ENCODE measurements at regions not wholly inside any gene's neighbourhood (a gene's known extent, or its start where the extent isn't known, plus 50 kb on each side); places are given as distances from the start of the nearest gene placed in this dataset.

DNA sequence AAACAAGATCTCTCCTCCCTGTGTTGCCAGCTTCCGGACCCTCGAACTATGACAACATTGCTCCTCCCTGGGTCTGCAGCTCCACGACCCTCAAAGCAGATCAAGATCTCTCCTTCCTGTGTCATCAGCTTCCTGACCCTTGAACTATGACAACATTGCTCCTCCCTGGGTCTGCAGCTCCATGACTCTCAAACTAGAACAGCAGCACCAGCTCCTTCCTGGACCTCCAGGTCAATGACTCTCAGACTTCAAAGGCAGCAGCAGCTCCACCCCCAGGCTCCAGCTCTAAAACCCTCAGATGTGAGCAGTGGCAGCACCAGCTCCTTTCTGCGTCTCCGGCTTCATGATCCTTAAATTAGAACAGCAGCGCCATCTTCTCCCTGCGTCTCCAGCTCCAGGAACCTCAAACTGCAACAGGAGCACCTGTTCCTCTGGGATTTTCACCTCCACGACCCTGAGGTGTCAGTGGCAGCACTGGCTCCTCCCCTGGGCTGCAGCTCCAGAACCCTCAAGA is 341.0 kb upstream of the SULF2 start:
- Histone ChIP-seq H3K27ac (ENCODE audit: low read depth, low read length, poor library complexity, severe bottlenecking) (no peak overlapping the region), H3K4me3 (ENCODE audit: low read depth, low read length, poor library complexity, severe bottlenecking) (no peak overlapping the region), H3K27me3 (replicated peaks; ENCODE audit: insufficient read depth, low read depth, low read length, poor library complexity) (peaks cover 33% of the 10 kb centered on the region), H3K9me3 (ENCODE audit: low read depth, low read length, poor library complexity, severe bottlenecking) (no peaks in the 10 kb centered on the region), H3K4me1 (ENCODE audit: insufficient read depth, low read length, poor library complexity, severe bottlenecking) (no peaks in the 10 kb centered on the region), H3K36me3 (ENCODE audit: insufficient read depth, low read length, poor library complexity, severe bottlenecking) (no peaks in the 10 kb centered on the region)
- no peak for DNase-seq (ENCODE audit: low spot score)
- ChIA-PET POLR2A (ENCODE audit: low non-redundant PET) (no interaction called here), CTCF (no interaction called here)
- intact Hi-C loops (cut with micrococcal nuclease; ENCODE audit: unreplicated experiment): no loop called here
- BruUV-seq (replicated peaks): no TSS peak
- no peak for TF ChIP-seq EZH2 (IDR thresholded peaks at IDR 0.05; ENCODE audit: borderline replicate concordance, low read depth, low read length, poor library complexity, severe bottlenecking)
- TF ChIP-seq, protein P1, sequence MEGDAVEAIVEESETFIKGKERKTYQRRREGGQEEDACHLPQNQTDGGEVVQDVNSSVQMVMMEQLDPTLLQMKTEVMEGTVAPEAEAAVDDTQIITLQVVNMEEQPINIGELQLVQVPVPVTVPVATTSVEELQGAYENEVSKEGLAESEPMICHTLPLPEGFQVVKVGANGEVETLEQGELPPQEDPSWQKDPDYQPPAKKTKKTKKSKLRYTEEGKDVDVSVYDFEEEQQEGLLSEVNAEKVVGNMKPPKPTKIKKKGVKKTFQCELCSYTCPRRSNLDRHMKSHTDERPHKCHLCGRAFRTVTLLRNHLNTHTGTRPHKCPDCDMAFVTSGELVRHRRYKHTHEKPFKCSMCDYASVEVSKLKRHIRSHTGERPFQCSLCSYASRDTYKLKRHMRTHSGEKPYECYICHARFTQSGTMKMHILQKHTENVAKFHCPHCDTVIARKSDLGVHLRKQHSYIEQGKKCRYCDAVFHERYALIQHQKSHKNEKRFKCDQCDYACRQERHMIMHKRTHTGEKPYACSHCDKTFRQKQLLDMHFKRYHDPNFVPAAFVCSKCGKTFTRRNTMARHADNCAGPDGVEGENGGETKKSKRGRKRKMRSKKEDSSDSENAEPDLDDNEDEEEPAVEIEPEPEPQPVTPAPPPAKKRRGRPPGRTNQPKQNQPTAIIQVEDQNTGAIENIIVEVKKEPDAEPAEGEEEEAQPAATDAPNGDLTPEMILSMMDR (conservative IDR thresholded peaks at IDR 0.05; ENCODE audit: low read depth, low read length): no peak

DNA sequence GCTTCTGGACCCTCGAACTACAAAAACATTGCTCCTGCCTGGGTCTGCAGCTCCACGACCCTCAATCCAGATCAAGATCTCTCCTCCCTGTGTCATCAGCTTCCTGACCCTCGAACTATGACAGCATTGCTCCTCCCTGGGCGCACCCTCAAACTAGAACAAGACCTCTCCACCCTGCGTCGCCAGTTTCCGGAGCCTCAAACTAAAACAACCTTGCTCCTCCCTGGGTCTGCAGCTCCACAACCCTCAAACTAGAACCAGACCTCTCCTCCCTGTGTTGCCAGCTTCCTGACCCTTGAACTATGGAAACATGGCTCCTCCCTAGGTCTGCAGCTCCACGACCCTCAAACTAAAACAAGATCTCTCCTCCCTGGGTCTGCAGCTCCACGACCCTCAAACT is 339.7 kb upstream of the SULF2 start:
- no peaks in the 10 kb centered on the region for H3K36me3 ChIP-seq (ENCODE audit: insufficient read depth, low read length, poor library complexity, severe bottlenecking)
- no peak for DNase-seq (ENCODE audit: low spot score)
- no peak overlapping the region for H3K27ac ChIP-seq (ENCODE audit: low read depth, low read length, poor library complexity, severe bottlenecking)
- intact Hi-C loops (cut with micrococcal nuclease; ENCODE audit: unreplicated experiment): no loop called here
- H3K4me3 ChIP-seq (ENCODE audit: low read depth, low read length, poor library complexity, severe bottlenecking): no peak overlapping the region
- ChIA-PET POLR2A (ENCODE audit: low non-redundant PET) (no interaction called here), CTCF (no interaction called here)
- no peak for TF ChIP-seq EZH2 (IDR thresholded peaks at IDR 0.05; ENCODE audit: borderline replicate concordance, low read depth, low read length, poor library complexity, severe bottlenecking)
- TF ChIP-seq, protein P1 (conservative IDR thresholded peaks at IDR 0.05; ENCODE audit: low read depth, low read length): no peak
- no TSS peak for BruUV-seq (replicated peaks)
- no peaks in the 10 kb centered on the region for H3K9me3 ChIP-seq (ENCODE audit: low read depth, low read length, poor library complexity, severe bottlenecking)
- H3K27me3 ChIP-seq (replicated peaks; ENCODE audit: insufficient read depth, low read depth, low read length, poor library complexity): peaks cover 33% of the 10 kb centered on the region
- H3K4me1 ChIP-seq (ENCODE audit: insufficient read depth, low read length, poor library complexity, severe bottlenecking): no peaks in the 10 kb centered on the region

DNA sequence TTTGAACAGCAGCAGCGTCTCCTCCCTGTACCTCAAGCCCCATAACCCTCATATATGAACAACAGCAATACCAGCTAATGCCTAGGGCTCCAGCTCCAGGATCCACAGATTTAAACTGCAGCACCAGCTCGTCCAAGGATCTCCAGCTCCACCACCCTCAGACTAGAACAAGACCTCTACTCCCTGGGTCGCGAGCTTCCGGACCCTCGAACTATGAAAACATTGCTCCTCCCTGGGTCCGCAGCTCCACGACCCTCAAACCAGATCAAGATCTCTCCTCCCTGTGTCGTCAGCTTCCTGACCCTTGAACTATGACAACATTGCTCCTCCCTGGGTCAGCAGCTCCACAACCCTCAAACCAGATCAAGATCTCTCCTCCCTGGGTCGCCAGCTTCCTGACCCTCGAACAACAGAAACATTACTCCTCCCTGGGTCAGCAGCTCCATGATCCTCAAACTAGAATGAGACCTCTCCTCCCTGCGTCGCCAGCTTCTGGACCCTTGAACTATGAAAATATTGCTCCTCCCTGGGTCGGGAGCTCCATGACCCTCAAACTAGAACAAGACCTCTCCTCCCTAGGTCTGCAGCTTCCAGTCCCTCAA is 339.0 kb upstream of the SULF2 start:
- intact Hi-C loops (cut with micrococcal nuclease; ENCODE audit: unreplicated experiment): no loop called here
- DNase-seq (ENCODE audit: low spot score): no peak
- Histone ChIP-seq H3K4me1 (ENCODE audit: insufficient read depth, low read length, poor library complexity, severe bottlenecking) (no peaks in the 10 kb centered on the region), H3K9me3 (ENCODE audit: low read depth, low read length, poor library complexity, severe bottlenecking) (no peaks in the 10 kb centered on the region), H3K36me3 (ENCODE audit: insufficient read depth, low read length, poor library complexity, severe bottlenecking) (no peaks in the 10 kb centered on the region), H3K4me3 (ENCODE audit: low read depth, low read length, poor library complexity, severe bottlenecking) (no peak overlapping the region), H3K27ac (ENCODE audit: low read depth, low read length, poor library complexity, severe bottlenecking) (no peak overlapping the region), H3K27me3 (replicated peaks; ENCODE audit: insufficient read depth, low read depth, low read length, poor library complexity) (peaks cover 33% of the 10 kb centered on the region)
- ChIA-PET POLR2A (ENCODE audit: low non-redundant PET) (no interaction called here), CTCF (no interaction called here)
- BruUV-seq (replicated peaks): no TSS peak
- TF ChIP-seq, protein P1 (conservative IDR thresholded peaks at IDR 0.05; ENCODE audit: low read depth, low read length): no peak
- no peak for TF ChIP-seq EZH2 (IDR thresholded peaks at IDR 0.05; ENCODE audit: borderline replicate concordance, low read depth, low read length, poor library complexity, severe bottlenecking)

Measured in A673 (cell line).